DND-41 (cell line): ENCODE measurements at regions not wholly inside any gene's neighbourhood (a gene's known extent, or its start where the extent isn't known, plus 50 kb on each side); places are given as distances from the start of the nearest gene placed in this dataset.

Experiments
- ATAC-seq: fragments of 200-7000 bp; cut with Tn5 transposase; 3 replicates; pipeline ENCODE4 v1.9.1; 2021; ENCODE audit warnings: low read depth; ENCODE audit not compliant: insufficient read depth
- DNase-seq: peaks from one replicate; pipeline ENCODE4 v3.0.0-alpha.2; 2020
- H2AFZ ChIP-seq: 2 replicates; pipeline ENCODE4 v1.6.0; 2012; ENCODE audit warnings: low read depth, low read length
- H3K27ac ChIP-seq: 2 replicates; pipeline ENCODE4 v1.5.1; 2012; ENCODE audit warnings: low read length, inconsistent platforms
- H3K27me3 ChIP-seq: fragments of 200-600 bp; sonication (generic); 2 replicates; pipeline ENCODE4 v1.6.0; 2012; ENCODE audit warnings: low read length, mild to moderate bottlenecking, inconsistent platforms; ENCODE audit not compliant: insufficient read depth, poor library complexity
- H3K36me3 ChIP-seq: 2 replicates; pipeline ENCODE4 v1.5.1; 2012; ENCODE audit warnings: low read length, inconsistent platforms; ENCODE audit not compliant: insufficient read depth
- H3K4me1 ChIP-seq: 2 replicates; pipeline ENCODE4 v1.5.1; 2012; ENCODE audit warnings: mild to moderate bottlenecking, low read length; ENCODE audit not compliant: insufficient read depth
- H3K4me2 ChIP-seq: 2 replicates; pipeline ENCODE4 v1.6.0; 2012; ENCODE audit warnings: mild to moderate bottlenecking, moderate library complexity, low read length, inconsistent platforms; ENCODE audit not compliant: insufficient read depth
- H3K4me3 ChIP-seq, 2 experiments: fragments of 200-600 bp in 1 of 2; shearing (Covaris generic) in 1 of 2; 2 replicates each; pipeline ENCODE4 v1.5.1; 2012 to 2016; ENCODE audit warnings: inconsistent platforms in 2 of 2, low read length in 2 of 2, mild to moderate bottlenecking in 2 of 2, low read depth in 1 of 2, moderate library complexity in 1 of 2
- H3K79me2 ChIP-seq: 2 replicates; pipeline ENCODE4 v1.6.0; 2012; ENCODE audit warnings: low read length, inconsistent platforms; ENCODE audit not compliant: insufficient read depth
- H3K9ac ChIP-seq: 2 replicates; pipeline ENCODE4 v1.6.0; 2012; ENCODE audit warnings: low read depth, mild to moderate bottlenecking, inconsistent platforms, low read length, moderate library complexity
- H3K9me3 ChIP-seq: 2 replicates; pipeline ENCODE4 v1.5.1; 2012; ENCODE audit warnings: low read length, moderate library complexity, mild to moderate bottlenecking, inconsistent platforms; ENCODE audit not compliant: insufficient read depth, severe bottlenecking
- H4K20me1 ChIP-seq: 2 replicates; pipeline ENCODE4 v1.6.0; 2012; ENCODE audit warnings: low read length; ENCODE audit not compliant: insufficient read depth
- CTCF ChIP-seq: IDR thresholded peaks from 2 replicates; pipeline ENCODE4 v1.5.1; 2012; ENCODE audit warnings: borderline replicate concordance, low read length, moderate library complexity, mild to moderate bottlenecking; ENCODE audit not compliant: poor library complexity, severe bottlenecking; ENCODE audit errors: extremely low read depth
- EZH2 ChIP-seq: IDR thresholded peaks from 3 replicates; pipeline ENCODE4 v1.6.1; 2012; ENCODE audit warnings: borderline replicate concordance, low read depth, mild to moderate bottlenecking, moderate library complexity, low read length, inconsistent platforms; ENCODE audit not compliant: severe bottlenecking

GRCh38 chr10:28186461-28186860 lies 116.4 kb downstream of the MPP7 start:
- DNase-seq (no peak), ATAC-seq (no peak)
- Histone ChIP-seq H2AFZ (no peak overlapping the region), H3K9me3 (no peaks in the 10 kb centered on the region), H3K79me2 (no peaks in the 10 kb centered on the region), H4K20me1 (no peaks in the 10 kb centered on the region), H3K36me3 (no peaks in the 10 kb centered on the region), H3K27me3 (no peaks in the 10 kb centered on the region), H3K27ac (no peak overlapping the region), H3K4me2 (no peak overlapping the region), H3K4me3 (no peak overlapping the region), H3K9ac (no peak overlapping the region), H3K4me1 (no peaks in the 10 kb centered on the region)
- no peak for TF ChIP-seq CTCF
- TF ChIP-seq EZH2, result no peak

- H3K9me3 ChIP-seq, result no peaks in the 10 kb centered on the region
Observed at GRCh38 chr10:28184810-28185209, 118.1 kb downstream of the MPP7 start.

GRCh38 chr10:28181478-28182096 lies 121.3 kb downstream of the MPP7 start:
- DNase-seq, result no peak
- Histone ChIP-seq H3K9me3 (no peaks in the 10 kb centered on the region), H3K9ac (no peak overlapping the region), H2AFZ (no peak overlapping the region), H4K20me1 (no peaks in the 10 kb centered on the region), H3K27ac (no peak overlapping the region), H3K36me3 (no peaks in the 10 kb centered on the region), H3K4me1 (peaks cover 14% of the 10 kb centered on the region), H3K79me2 (no peaks in the 10 kb centered on the region), H3K27me3 (no peaks in the 10 kb centered on the region), H3K4me3 (no peak overlapping the region), H3K4me2 (no peak overlapping the region)
- no peak for ATAC-seq
- TF ChIP-seq CTCF (no peak), EZH2 (no peak)

More at GRCh38 chr10:28184810-28185209, 118.1 kb downstream of the MPP7 start:
- H3K4me3 ChIP-seq, result no peak overlapping the region
- no peaks in the 10 kb centered on the region for H3K4me1 ChIP-seq
- no peaks in the 10 kb centered on the region for H3K79me2 ChIP-seq
- TF ChIP-seq CTCF (no peak), EZH2 (no peak)
- DNase-seq, result no peak
- no peak overlapping the region for H3K27ac ChIP-seq
- no peak overlapping the region for H2AFZ ChIP-seq
- H3K4me2 ChIP-seq, result no peak overlapping the region
- H4K20me1 ChIP-seq, result no peaks in the 10 kb centered on the region
- no peak for ATAC-seq
- H3K36me3 ChIP-seq, result no peaks in the 10 kb centered on the region
- no peak overlapping the region for H3K9ac ChIP-seq
- no peaks in the 10 kb centered on the region for H3K27me3 ChIP-seq
